Stimulated activated effector memory CD8-positive, alpha-beta T cell treated with anti-CD3 and anti-CD28 coated beads, Interleukin-12 subunit alpha, Interleukin-12 subunit beta, amount 100 ng/mL, for 72 hours (primary cell): ENCODE measurements at regions not wholly inside any gene's neighbourhood (a gene's known extent, or its start where the extent isn't known, plus 50 kb on each side); places are given as distances from the start of the nearest gene placed in this dataset.
A peak's percentile ranks its signal among the peaks of the same experiment; 100 is the strongest.

ENCODE experiments used
- ATAC-seq: fragments of 150-1000 bp; cut with Tn5 transposase; 2 replicates; pipeline ENCODE4 v1.10.0; 2021
- DNase-seq, 2 donors: peaks; one replicate each; pipeline ENCODE4 v3.0.0; 2021 to 2022; ENCODE audit warnings: low spot score in 2 of 2
- H3K27ac Mint-ChIP-seq: one replicate; pipeline ENCODE4 v1.8.0; 2022; ENCODE audit warnings: mild to moderate bottlenecking, mixed read lengths
- H3K36me3 Mint-ChIP-seq: one replicate; pipeline ENCODE4 v1.8.0; 2022; ENCODE audit warnings: mild to moderate bottlenecking, mixed read lengths
- H3K4me1 Mint-ChIP-seq: one replicate; pipeline ENCODE4 v1.8.0; 2022; ENCODE audit warnings: mixed read lengths
- H3K4me3 Mint-ChIP-seq: one replicate; pipeline ENCODE4 v1.8.0; 2022; ENCODE audit warnings: mild to moderate bottlenecking, mixed read lengths
- H3K9me3 Mint-ChIP-seq: one replicate; pipeline ENCODE4 v1.8.0; 2022; ENCODE audit warnings: mixed read lengths

- ATAC-seq, result no peak
- peak overlapping the region; percentile 54 for H3K27ac Mint-ChIP-seq
- H3K4me1 Mint-ChIP-seq, result no peaks in the 10 kb centered on the region
- DNase-seq, result no peak
- no peaks in the 10 kb centered on the region for H3K36me3 Mint-ChIP-seq
- H3K9me3 Mint-ChIP-seq, result no peaks in the 10 kb centered on the region
- no peak overlapping the region for H3K4me3 Mint-ChIP-seq
These were observed 55.8 kb upstream of the SLC6A6 start for GRCh38 chr3:14346642-14347041.

- DNase-seq, result no peak
- H3K4me1 Mint-ChIP-seq, result no peaks in the 10 kb centered on the region
- ATAC-seq, result no peak
- no peaks in the 10 kb centered on the region for H3K36me3 Mint-ChIP-seq
- H3K27ac Mint-ChIP-seq, result no peak overlapping the region
- no peak overlapping the region for H3K4me3 Mint-ChIP-seq
- no peaks in the 10 kb centered on the region for H3K9me3 Mint-ChIP-seq
These were observed 55.3 kb upstream of the SLC6A6 start for GRCh38 chr3:14347110-14347509.

DNA sequence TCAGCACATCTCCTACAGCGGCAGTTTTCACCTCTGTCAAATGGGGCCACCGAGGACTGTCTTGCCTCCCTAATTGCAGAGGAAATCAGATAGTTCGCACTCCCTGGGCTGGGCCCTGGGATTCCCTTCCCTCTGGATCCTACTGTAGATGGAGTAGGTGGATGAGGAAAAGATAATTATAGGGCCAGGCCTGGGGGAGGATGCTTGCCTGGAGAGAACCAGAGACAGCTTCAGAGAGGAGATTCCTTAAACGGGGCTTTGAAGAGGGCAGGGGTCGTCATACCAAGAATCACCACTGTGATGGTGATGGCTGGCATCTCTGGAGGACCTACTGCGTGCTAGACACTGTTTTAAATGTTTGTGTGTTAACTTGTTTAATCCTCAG is 50.8 kb upstream of the SLC6A6 start:
- no peak for DNase-seq
- Mint-ChIP-seq H3K4me1 (no peaks in the 10 kb centered on the region), H3K36me3 (no peaks in the 10 kb centered on the region), H3K4me3 (no peak overlapping the region), H3K9me3 (no peaks in the 10 kb centered on the region), H3K27ac (no peak overlapping the region)
- ATAC-seq, result no peak

DNA sequence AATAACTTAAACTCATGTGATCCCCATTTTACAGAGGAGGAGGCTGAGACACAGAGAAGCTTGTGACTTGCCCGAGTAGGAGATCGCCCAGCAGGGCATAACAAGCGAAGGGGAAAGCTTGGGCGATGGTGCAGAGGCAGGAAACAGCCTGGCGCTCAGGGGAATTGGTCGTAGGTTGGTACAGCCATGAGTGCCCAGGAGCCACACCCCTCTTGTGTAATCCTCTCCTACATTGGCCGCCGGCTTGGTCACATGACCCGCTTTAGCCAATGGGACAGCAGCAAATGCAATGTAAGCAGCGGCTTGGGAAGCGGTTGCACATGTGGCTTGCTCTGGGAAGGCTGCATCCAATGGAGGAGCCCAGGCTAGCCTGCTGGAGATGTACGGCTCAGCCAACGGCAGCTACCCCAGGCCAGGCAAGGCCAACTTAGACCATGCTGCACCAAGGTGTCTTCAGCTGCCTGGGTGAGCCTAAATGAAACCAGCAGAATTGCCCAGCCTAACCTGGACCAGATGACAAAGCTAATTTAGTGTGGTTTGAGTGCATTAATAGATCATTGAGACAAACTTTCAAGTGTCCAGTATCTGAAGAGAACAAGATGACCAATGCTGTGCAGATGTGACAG is 50.3 kb upstream of the SLC6A6 start:
- ATAC-seq (peak; percentile 33), DNase-seq (no peak)
- Mint-ChIP-seq H3K4me1 (no peaks in the 10 kb centered on the region), H3K27ac (no peak overlapping the region), H3K4me3 (no peak overlapping the region), H3K36me3 (no peaks in the 10 kb centered on the region), H3K9me3 (no peaks in the 10 kb centered on the region)
